ENCODE measurements at regions not wholly inside any gene's neighbourhood (a gene's known extent, or its start where the extent isn't known, plus 50 kb on each side); places are given as distances from the start of the nearest gene placed in this dataset.

GRCh38 chr7:11237742-11238141 lies 264.1 kb downstream of the PHF14 start:
- BruUV-seq (replicated peaks) = no TSS peak
- TF ChIP-seq RBBP5 (IDR thresholded peaks at IDR 0.05; ENCODE audit: borderline replicate concordance, insufficient read depth, low read length, poor library complexity, severe bottlenecking) = no peak
- no peak for TF ChIP-seq ZNF324 (CRISPR knock-in tag; IDR thresholded peaks at IDR 0.05)
- TF ChIP-seq GATAD2B (IDR thresholded peaks at IDR 0.05; ENCODE audit: borderline replicate concordance) = no peak
- TF ChIP-seq ZNF3 (CRISPR knock-in tag; IDR thresholded peaks at IDR 0.05) = no peak
- TF ChIP-seq HMGN3 (IDR thresholded peaks at IDR 0.05; ENCODE audit: borderline replicate concordance, extremely low read depth, insufficient read length, low read depth, low read length) = no peak
- TF ChIP-seq ZNF232 (CRISPR knock-in tag; IDR thresholded peaks at IDR 0.05) = no peak
- TF ChIP-seq ZNF263 (CRISPR knock-in tag; IDR thresholded peaks at IDR 0.05; ENCODE audit: borderline replicate concordance) = no peak
- no peak for TF ChIP-seq RB1 (IDR thresholded peaks at IDR 0.05; ENCODE audit: low read depth)
- TF ChIP-seq CTBP1 (IDR thresholded peaks at IDR 0.05; ENCODE audit: borderline replicate concordance) = no peak
- TF ChIP-seq, protein P1, sequence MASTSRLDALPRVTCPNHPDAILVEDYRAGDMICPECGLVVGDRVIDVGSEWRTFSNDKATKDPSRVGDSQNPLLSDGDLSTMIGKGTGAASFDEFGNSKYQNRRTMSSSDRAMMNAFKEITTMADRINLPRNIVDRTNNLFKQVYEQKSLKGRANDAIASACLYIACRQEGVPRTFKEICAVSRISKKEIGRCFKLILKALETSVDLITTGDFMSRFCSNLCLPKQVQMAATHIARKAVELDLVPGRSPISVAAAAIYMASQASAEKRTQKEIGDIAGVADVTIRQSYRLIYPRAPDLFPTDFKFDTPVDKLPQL (IDR thresholded peaks at IDR 0.05; ENCODE audit: extremely low read depth, insufficient read length) = no peak
- no peak for TF ChIP-seq AFF1 (IDR thresholded peaks at IDR 0.05; ENCODE audit: low read depth in 1 of 2, partially characterized antibody in 2 of 2)
- TF ChIP-seq, protein P2, sequence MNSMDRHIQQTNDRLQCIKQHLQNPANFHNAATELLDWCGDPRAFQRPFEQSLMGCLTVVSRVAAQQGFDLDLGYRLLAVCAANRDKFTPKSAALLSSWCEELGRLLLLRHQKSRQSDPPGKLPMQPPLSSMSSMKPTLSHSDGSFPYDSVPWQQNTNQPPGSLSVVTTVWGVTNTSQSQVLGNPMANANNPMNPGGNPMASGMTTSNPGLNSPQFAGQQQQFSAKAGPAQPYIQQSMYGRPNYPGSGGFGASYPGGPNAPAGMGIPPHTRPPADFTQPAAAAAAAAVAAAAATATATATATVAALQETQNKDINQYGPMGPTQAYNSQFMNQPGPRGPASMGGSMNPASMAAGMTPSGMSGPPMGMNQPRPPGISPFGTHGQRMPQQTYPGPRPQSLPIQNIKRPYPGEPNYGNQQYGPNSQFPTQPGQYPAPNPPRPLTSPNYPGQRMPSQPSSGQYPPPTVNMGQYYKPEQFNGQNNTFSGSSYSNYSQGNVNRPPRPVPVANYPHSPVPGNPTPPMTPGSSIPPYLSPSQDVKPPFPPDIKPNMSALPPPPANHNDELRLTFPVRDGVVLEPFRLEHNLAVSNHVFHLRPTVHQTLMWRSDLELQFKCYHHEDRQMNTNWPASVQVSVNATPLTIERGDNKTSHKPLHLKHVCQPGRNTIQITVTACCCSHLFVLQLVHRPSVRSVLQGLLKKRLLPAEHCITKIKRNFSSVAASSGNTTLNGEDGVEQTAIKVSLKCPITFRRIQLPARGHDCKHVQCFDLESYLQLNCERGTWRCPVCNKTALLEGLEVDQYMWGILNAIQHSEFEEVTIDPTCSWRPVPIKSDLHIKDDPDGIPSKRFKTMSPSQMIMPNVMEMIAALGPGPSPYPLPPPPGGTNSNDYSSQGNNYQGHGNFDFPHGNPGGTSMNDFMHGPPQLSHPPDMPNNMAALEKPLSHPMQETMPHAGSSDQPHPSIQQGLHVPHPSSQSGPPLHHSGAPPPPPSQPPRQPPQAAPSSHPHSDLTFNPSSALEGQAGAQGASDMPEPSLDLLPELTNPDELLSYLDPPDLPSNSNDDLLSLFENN (IDR thresholded peaks at IDR 0.05; ENCODE audit: low read depth in 2 of 2, low read length in 2 of 2) = no peak
- TF ChIP-seq MEF2D (tag; conservative IDR thresholded peaks at IDR 0.05; ENCODE audit: low read depth) = no peak
- TF ChIP-seq ZNF165 (CRISPR knock-in tag; IDR thresholded peaks at IDR 0.05; ENCODE audit: borderline replicate concordance) = no peak
- TF ChIP-seq SNAPC5 (CRISPR knock-in tag; IDR thresholded peaks at IDR 0.05) = no peak

More at GRCh38 chr7:11237742-11238141, 264.1 kb downstream of the PHF14 start:
- Histone ChIP-seq H4K20me1 (replicated peaks; ENCODE audit: control insufficient read depth, insufficient read depth, low read length) (no peaks in the 10 kb centered on the region), H2AFZ (ENCODE audit: low read depth, low read length) (peak overlapping the region; percentile 56; the same call in 1 of the 2 replicates), H3K9me3 (replicated peaks; ENCODE audit: control insufficient read depth, insufficient read depth, low read depth, low read length) (no peaks in the 10 kb centered on the region), H3K36me3 (ENCODE audit: control insufficient read depth, insufficient read depth, low read length) (no peaks in the 10 kb centered on the region), H3K4me3 (0 out of 2 replicates have a peak overlapping the region, but pooled peaks have one; percentile 13), H3K9me1 (ENCODE audit: control insufficient read depth, insufficient read depth, low read length) (no peaks in the 10 kb centered on the region), H3K27me3 (ENCODE audit: control insufficient read depth in 2 of 2, insufficient read depth in 2 of 2, low read length in 2 of 2) (peaks cover 7 to 12% of the 10 kb centered on the region in 2 experiments), H3K27ac (ENCODE audit: extremely low read depth, low read depth, low read length) (no peak overlapping the region), H3K79me2 (ENCODE audit: control insufficient read depth, insufficient read depth, low read length) (no peaks in the 10 kb centered on the region), H3K9ac (ENCODE audit: insufficient read depth in 1 of 2, low read depth in 2 of 2, low read length in 2 of 2) (peak overlapping the region in 1 of 2 experiments; percentile 61; a peak in 1 of 4 replicates), H3K4me2 (ENCODE audit: insufficient read depth, low read length) (peak overlapping the region; percentile 38; the same call in 1 of the 2 replicates), H3K4me1 (replicated peaks in 1 of 2; ENCODE audit: control insufficient read depth in 2 of 2, insufficient read depth in 2 of 2, low read length in 2 of 2) (no peaks in the 10 kb centered on the region)
- ATAC-seq (no peak), DNase-seq (ENCODE audit: extremely low read depth in 1 of 4, low spot score in 3 of 4) (no peak), FAIRE-seq (no peak)
- WGBS (ENCODE audit: insufficient coverage, low coverage, missing lambda C conversion rate) = 0% methylated on average over 7 of the region's 7 CpGs
- ChIA-PET POLR2A (no interaction called here), CTCF (ENCODE audit: low intra/inter-chr PET ratio) (no interaction called here)
- intact Hi-C loops (cut with micrococcal nuclease) = loop anchor here (5.0 kb wide), 1 partner anchor 105 kb away; no protein-coding TSS in a partner anchor
- in situ Hi-C loops (cut with MboI) = no loop called here
